ENCODE measurements at regions not wholly inside any gene's neighbourhood (a gene's known extent, or its start where the extent isn't known, plus 50 kb on each side); places are given as distances from the start of the nearest gene placed in this dataset.

DNA sequence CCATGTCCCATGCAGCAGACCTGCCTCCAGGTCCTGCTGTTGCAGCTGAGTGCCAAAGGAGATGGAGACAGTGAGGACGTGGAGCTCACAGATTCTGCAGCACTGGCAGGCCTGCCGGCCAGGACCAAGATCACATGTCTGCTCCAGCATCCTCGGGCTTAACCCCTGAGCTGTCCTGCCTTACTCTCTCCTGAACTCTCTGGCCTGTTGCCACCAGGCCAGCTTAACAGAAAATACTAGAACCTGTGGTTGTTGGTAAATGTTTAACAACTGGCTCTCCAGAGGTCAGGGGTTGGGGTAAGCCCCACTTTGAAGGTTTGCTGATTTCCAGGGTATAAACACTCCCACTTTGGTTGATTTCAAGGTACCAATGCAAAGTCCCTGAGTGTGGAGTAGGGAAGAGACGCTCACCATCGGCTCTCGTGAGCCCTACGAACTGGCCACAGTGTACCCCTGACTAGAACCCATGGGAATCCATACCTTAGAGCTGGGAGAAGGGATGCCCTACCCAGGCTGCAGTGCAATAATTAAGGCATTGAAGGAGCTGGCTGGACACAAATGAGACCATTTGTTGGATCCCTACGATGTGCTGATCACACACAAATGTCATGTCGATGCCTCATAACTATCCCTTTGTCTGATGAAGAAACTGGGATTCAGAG, 147.9 kb downstream of the OR4M2 start:
- Histone ChIP-seq H3K36me3 (ENCODE audit: insufficient read depth, low read length) (no peaks in the 10 kb centered on the region), H3K27me3 (ENCODE audit: insufficient read depth, low read length) (no peaks in the 10 kb centered on the region), H3K4me1 (ENCODE audit: insufficient read depth, low read length) (no peaks in the 10 kb centered on the region), H3K79me2 (ENCODE audit: insufficient read depth, low read length) (no peaks in the 10 kb centered on the region), H3K9me3 (ENCODE audit: low read depth, low read length) (peaks cover 13% of the 10 kb centered on the region), H3K27ac (ENCODE audit: low read depth, low read length) (no peak overlapping the region), H3K4me3 (ENCODE audit: insufficient read depth, low read length) (no peak overlapping the region), H2AFZ (ENCODE audit: low read length) (no peak overlapping the region), H4K20me1 (ENCODE audit: insufficient read depth, low read length) (no peaks in the 10 kb centered on the region), H3K4me2 (ENCODE audit: insufficient read depth, low read length) (no peak overlapping the region)
- TF ChIP-seq, protein P1, sequence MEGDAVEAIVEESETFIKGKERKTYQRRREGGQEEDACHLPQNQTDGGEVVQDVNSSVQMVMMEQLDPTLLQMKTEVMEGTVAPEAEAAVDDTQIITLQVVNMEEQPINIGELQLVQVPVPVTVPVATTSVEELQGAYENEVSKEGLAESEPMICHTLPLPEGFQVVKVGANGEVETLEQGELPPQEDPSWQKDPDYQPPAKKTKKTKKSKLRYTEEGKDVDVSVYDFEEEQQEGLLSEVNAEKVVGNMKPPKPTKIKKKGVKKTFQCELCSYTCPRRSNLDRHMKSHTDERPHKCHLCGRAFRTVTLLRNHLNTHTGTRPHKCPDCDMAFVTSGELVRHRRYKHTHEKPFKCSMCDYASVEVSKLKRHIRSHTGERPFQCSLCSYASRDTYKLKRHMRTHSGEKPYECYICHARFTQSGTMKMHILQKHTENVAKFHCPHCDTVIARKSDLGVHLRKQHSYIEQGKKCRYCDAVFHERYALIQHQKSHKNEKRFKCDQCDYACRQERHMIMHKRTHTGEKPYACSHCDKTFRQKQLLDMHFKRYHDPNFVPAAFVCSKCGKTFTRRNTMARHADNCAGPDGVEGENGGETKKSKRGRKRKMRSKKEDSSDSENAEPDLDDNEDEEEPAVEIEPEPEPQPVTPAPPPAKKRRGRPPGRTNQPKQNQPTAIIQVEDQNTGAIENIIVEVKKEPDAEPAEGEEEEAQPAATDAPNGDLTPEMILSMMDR (IDR thresholded peaks at IDR 0.05; ENCODE audit: extremely low read depth, low read depth, low read length), result no peak
- DNase-seq (ENCODE audit: insufficient read length, low spot score, missing footprints), result no peak

DNA sequence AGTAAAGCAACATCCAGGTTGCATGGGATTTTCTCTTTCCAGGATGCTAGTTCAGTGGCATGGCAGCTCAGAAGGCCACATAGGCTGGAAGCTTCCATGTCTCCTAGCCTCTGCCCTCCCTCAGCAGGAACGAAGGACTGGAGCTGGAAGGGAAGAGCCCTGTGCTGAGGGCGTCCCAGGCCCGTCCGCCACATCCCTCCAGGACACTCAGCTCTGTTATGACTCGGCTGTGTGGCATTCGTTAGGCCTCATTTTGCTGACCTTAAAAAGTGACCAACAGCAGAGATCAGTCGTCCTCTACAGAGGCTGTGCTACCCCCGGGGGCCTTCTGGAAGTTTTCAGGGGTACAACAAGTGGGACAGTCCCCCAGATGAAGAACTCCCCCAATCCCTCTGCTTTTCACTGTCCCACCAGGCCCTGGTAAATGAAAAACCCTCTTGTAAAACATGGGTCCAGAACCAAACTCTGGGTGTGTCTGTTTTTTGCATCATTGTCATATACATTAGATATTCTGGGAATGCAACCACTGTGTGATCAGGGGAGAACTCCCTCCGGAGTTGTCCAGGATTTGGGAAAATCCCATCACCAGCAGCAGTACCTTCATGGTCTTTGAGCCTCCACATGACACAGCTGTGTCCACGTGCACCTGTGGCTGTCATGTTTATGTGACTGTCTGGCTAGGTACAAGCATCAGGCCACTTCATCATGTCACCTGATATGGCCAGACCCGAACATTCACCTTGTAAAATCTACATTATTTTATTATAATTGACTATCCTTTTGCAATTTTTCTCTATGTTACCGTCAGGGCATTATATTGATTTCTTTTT, 149.9 kb downstream of the OR4M2 start:
- H3K27ac ChIP-seq (ENCODE audit: low read depth, low read length), result no peak overlapping the region
- peaks cover 14% of the 10 kb centered on the region for H3K9me3 ChIP-seq (ENCODE audit: low read depth, low read length)
- H3K27me3 ChIP-seq (ENCODE audit: insufficient read depth, low read length), result no peaks in the 10 kb centered on the region
- peak; percentile 36 for DNase-seq (ENCODE audit: insufficient read length, low spot score, missing footprints)
- TF ChIP-seq, protein P1 (IDR thresholded peaks at IDR 0.05; ENCODE audit: extremely low read depth, low read depth, low read length), result no peak
- H3K4me2 ChIP-seq (ENCODE audit: insufficient read depth, low read length), result no peak overlapping the region
- H2AFZ ChIP-seq (ENCODE audit: low read length), result no peak overlapping the region
- no peaks in the 10 kb centered on the region for H3K79me2 ChIP-seq (ENCODE audit: insufficient read depth, low read length)
- H4K20me1 ChIP-seq (ENCODE audit: insufficient read depth, low read length), result no peaks in the 10 kb centered on the region
- no peaks in the 10 kb centered on the region for H3K36me3 ChIP-seq (ENCODE audit: insufficient read depth, low read length)
- no peaks in the 10 kb centered on the region for H3K4me1 ChIP-seq (ENCODE audit: insufficient read depth, low read length)
- H3K4me3 ChIP-seq (ENCODE audit: insufficient read depth, low read length), result no peak overlapping the region

GRCh38 chr15:22231603-22232002, 151.3 kb downstream of the OR4M2 start:
- peaks cover 15% of the 10 kb centered on the region for H3K9me3 ChIP-seq (ENCODE audit: low read depth, low read length)

More at GRCh38 chr15:22231603-22232002, 151.3 kb downstream of the OR4M2 start:
- DNase-seq (ENCODE audit: insufficient read length, low spot score, missing footprints), result no peak
- no peaks in the 10 kb centered on the region for H3K36me3 ChIP-seq (ENCODE audit: insufficient read depth, low read length)
- no peaks in the 10 kb centered on the region for H3K27me3 ChIP-seq (ENCODE audit: insufficient read depth, low read length)
- no peak overlapping the region for H3K4me2 ChIP-seq (ENCODE audit: insufficient read depth, low read length)
- H3K27ac ChIP-seq (ENCODE audit: low read depth, low read length), result no peak overlapping the region
- no peak overlapping the region for H3K4me3 ChIP-seq (ENCODE audit: insufficient read depth, low read length)
- H3K79me2 ChIP-seq (ENCODE audit: insufficient read depth, low read length), result no peaks in the 10 kb centered on the region
- H2AFZ ChIP-seq (ENCODE audit: low read length), result no peak overlapping the region
- no peaks in the 10 kb centered on the region for H4K20me1 ChIP-seq (ENCODE audit: insufficient read depth, low read length)
- TF ChIP-seq, protein P1 (IDR thresholded peaks at IDR 0.05; ENCODE audit: extremely low read depth, low read depth, low read length), result no peak
- no peaks in the 10 kb centered on the region for H3K4me1 ChIP-seq (ENCODE audit: insufficient read depth, low read length)

Measured in osteoblast (primary cell).